HFFc6 (cell line): ENCODE measurements at regions not wholly inside any gene's neighbourhood (a gene's known extent, or its start where the extent isn't known, plus 50 kb on each side); places are given as distances from the start of the nearest gene placed in this dataset.
A peak's percentile ranks its signal among the peaks of the same experiment; 100 is the strongest.

Source experiments
- DNase-seq: peaks from one replicate; pipeline ENCODE4 v3.0.0-alpha.2; 2018
- H3K27ac Mint-ChIP-seq: 2 replicates; pipeline ENCODE4 v1.8.0; 2020; ENCODE audit warnings: mild to moderate bottlenecking, mixed read lengths
- H3K27me3 Mint-ChIP-seq: 2 replicates; pipeline ENCODE4 v1.8.0; 2021; ENCODE audit warnings: mild to moderate bottlenecking, moderate library complexity, mixed read lengths; ENCODE audit not compliant: insufficient read depth
- H3K36me3 Mint-ChIP-seq: 2 replicates; pipeline ENCODE4 v1.8.0; 2021; ENCODE audit warnings: low read depth, mixed read lengths
- H3K4me1 Mint-ChIP-seq: 2 replicates; pipeline ENCODE4 v1.8.0; 2020; ENCODE audit warnings: low read depth, mixed read lengths
- H3K4me3 Mint-ChIP-seq: 2 replicates; pipeline ENCODE4 v1.8.0; 2020; ENCODE audit warnings: mild to moderate bottlenecking, moderate library complexity, mixed read lengths
- H3K9me3 Mint-ChIP-seq: 2 replicates; pipeline ENCODE4 v1.8.0; 2020; ENCODE audit warnings: mild to moderate bottlenecking, mixed read lengths
- CTCF ChIP-seq: fragments of 200-600 bp; sonication (generic); IDR thresholded peaks from 2 replicates; pipeline ENCODE4 v1.5.0; 2021; ENCODE audit warnings: antibody characterized with exemption, mild to moderate bottlenecking

GRCh38 chr4:114205261-114205660 lies 225.8 kb upstream of the ARSJ start:
- H3K27me3 Mint-ChIP-seq, result no peaks in the 10 kb centered on the region
- H3K27ac Mint-ChIP-seq, result no peak overlapping the region
- no peak for TF ChIP-seq CTCF
- H3K4me1 Mint-ChIP-seq, result peaks cover 20% of the 10 kb centered on the region
- no peak overlapping the region for H3K4me3 Mint-ChIP-seq
- DNase-seq, result no peak
- H3K36me3 Mint-ChIP-seq, result no peaks in the 10 kb centered on the region
- H3K9me3 Mint-ChIP-seq, result no peaks in the 10 kb centered on the region

GRCh38 chr4:114208574-114209151 lies 229.2 kb upstream of the ARSJ start:
- TF ChIP-seq CTCF, result peak; percentile 64
- Mint-ChIP-seq H3K4me1 (peaks cover 20% of the 10 kb centered on the region), H3K9me3 (no peaks in the 10 kb centered on the region), H3K27ac (no peak overlapping the region), H3K36me3 (no peaks in the 10 kb centered on the region), H3K4me3 (no peak overlapping the region), H3K27me3 (no peaks in the 10 kb centered on the region)
- peak; percentile 58 for DNase-seq

GRCh38 chr4:114209584-114209983 lies 230.1 kb upstream of the ARSJ start:
- H3K36me3 Mint-ChIP-seq, result peaks cover 2% of the 10 kb centered on the region
- H3K4me3 Mint-ChIP-seq, result no peak overlapping the region
- no peak overlapping the region for H3K27ac Mint-ChIP-seq
- TF ChIP-seq CTCF, result no peak
- DNase-seq, result no peak
- no peaks in the 10 kb centered on the region for H3K9me3 Mint-ChIP-seq
- no peaks in the 10 kb centered on the region for H3K27me3 Mint-ChIP-seq
- peaks cover 20% of the 10 kb centered on the region for H3K4me1 Mint-ChIP-seq

- H3K27ac Mint-ChIP-seq, result no peak overlapping the region
- DNase-seq, result no peak
- no peak overlapping the region for H3K4me3 Mint-ChIP-seq
- no peaks in the 10 kb centered on the region for H3K27me3 Mint-ChIP-seq
- peaks cover 7% of the 10 kb centered on the region for H3K36me3 Mint-ChIP-seq
- TF ChIP-seq CTCF, result no peak
- H3K4me1 Mint-ChIP-seq, result peaks cover 20% of the 10 kb centered on the region
- no peaks in the 10 kb centered on the region for H3K9me3 Mint-ChIP-seq
Observed at GRCh38 chr4:114211556-114211955, 232.1 kb upstream of the ARSJ start.

- TF ChIP-seq CTCF, result no peak
- Mint-ChIP-seq H3K36me3 (peaks cover 7% of the 10 kb centered on the region), H3K27ac (no peak overlapping the region), H3K9me3 (no peaks in the 10 kb centered on the region), H3K27me3 (no peaks in the 10 kb centered on the region; the same call in 1 of the 2 replicates), H3K4me3 (no peak overlapping the region), H3K4me1 (no peaks in the 10 kb centered on the region)
- no peak for DNase-seq
Observed at GRCh38 chr4:114217150-114217817, 237.8 kb upstream of the ARSJ start.
